ENCODE measurements at regions not wholly inside any gene's neighbourhood (a gene's known extent, or its start where the extent isn't known, plus 50 kb on each side); places are given as distances from the start of the nearest gene placed in this dataset.

DNA sequence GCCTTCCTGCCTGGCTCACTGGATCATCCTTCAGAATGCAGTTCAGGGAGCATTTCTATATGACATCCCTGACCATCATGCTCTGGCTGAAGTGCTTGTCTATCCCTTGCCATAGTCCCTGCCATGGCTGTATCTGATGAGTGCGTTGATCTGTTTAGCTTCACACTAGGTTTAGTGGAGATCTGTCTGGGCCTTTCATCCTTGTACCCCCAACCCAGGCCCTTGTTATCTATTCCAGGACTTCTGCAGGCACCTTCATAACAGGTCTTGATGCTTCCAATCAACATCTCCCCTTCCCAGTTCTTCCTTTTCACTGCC, 102.4 kb downstream of the QRSL1 start:
- Histone ChIP-seq H3K27me3 (replicated peaks; ENCODE audit: control insufficient read depth, insufficient read depth, low read length) (no peaks in the 10 kb centered on the region), H3K4me3 (ENCODE audit: low read depth, low read length) (no peak overlapping the region), H3K4me1 (no peaks in the 10 kb centered on the region), H3K9me3 (0 out of 2 replicates have a peak, but pooled peaks cover 2% of the 10 kb centered on the region), H3K36me3 (ENCODE audit: control insufficient read depth, insufficient read depth, low read length) (no peaks in the 10 kb centered on the region; the same call in 1 of the 2 replicates)
- TF ChIP-seq CTCF (IDR thresholded peaks at IDR 0.05; ENCODE audit: insufficient read depth in 1 of 2, low read depth in 1 of 2, low read length in 1 of 2, severe bottlenecking in 1 of 2, unreplicated experiment in 1 of 2): no peak
- POLR2A ChIA-PET: no interaction called here
- intact Hi-C loops (cut with micrococcal nuclease; ENCODE audit: unreplicated experiment): no loop called here
- Mint-ChIP-seq H3K9me3 (ENCODE audit: unreplicated experiment) (no peaks in the 10 kb centered on the region), H3K27ac (ENCODE audit: unreplicated experiment) (no peak overlapping the region), H3K4me3 (ENCODE audit: unreplicated experiment) (no peak overlapping the region), H3K27me3 (ENCODE audit: insufficient read depth, unreplicated experiment) (no peaks in the 10 kb centered on the region), H3K4me1 (ENCODE audit: low read depth, unreplicated experiment) (peaks cover 10% of the 10 kb centered on the region), H3K36me3 (ENCODE audit: insufficient read depth, unreplicated experiment) (peaks cover 5% of the 10 kb centered on the region)
- BruUV-seq (replicated peaks): no TSS peak
- DNase-seq: no peak
- CTCF ChIA-PET: no interaction called here

DNA sequence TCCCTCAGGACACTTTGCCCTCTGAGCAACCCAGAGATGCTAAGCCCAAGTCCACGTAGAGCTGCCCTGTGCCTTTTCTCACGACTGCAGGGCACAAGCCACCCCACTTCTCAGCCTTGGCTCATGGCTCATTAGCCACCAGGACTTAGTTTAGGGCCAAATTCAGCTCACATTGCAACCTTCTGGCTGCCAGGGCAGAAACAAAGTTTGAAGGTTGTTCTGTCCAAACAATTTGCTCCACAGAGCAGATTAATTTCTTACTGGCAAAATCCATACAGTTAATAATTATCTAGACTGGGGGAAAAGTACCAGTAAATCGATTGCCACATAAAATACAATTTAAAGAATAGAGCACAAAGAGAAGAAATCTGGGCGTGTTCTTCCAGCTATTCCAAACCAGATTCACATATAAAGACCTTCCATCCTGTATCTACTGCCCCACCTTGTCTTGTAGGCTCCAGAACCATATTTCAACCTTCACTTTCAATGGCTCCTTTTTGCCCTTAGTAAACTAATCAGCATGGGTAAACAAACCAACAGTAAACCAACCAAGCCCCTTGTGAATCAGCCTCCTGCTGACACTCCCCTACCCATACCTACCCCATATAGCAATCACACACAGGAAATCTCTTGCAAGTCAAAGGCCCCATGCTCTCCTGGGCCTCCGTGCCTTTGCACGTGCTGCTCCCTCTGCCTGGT, 101.9 kb downstream of the QRSL1 start:
- peaks cover 10% of the 10 kb centered on the region for H3K4me1 Mint-ChIP-seq (ENCODE audit: low read depth, unreplicated experiment)
- Histone ChIP-seq H3K9me3 (no peaks in the 10 kb centered on the region), H3K27me3 (replicated peaks; ENCODE audit: control insufficient read depth, insufficient read depth, low read length) (no peaks in the 10 kb centered on the region), H3K4me3 (ENCODE audit: low read depth, low read length) (no peak overlapping the region), H3K36me3 (ENCODE audit: control insufficient read depth, insufficient read depth, low read length) (no peaks in the 10 kb centered on the region; the same call in 1 of the 2 replicates), H3K4me1 (no peaks in the 10 kb centered on the region)
- intact Hi-C loops (cut with micrococcal nuclease; ENCODE audit: unreplicated experiment): no loop called here
- CTCF ChIA-PET: no interaction called here
- no peaks in the 10 kb centered on the region for H3K9me3 Mint-ChIP-seq (ENCODE audit: unreplicated experiment)
- DNase-seq: no peak
- POLR2A ChIA-PET: no interaction called here
- H3K27ac Mint-ChIP-seq (ENCODE audit: unreplicated experiment): no peak overlapping the region
- H3K4me3 Mint-ChIP-seq (ENCODE audit: unreplicated experiment): no peak overlapping the region
- no peaks in the 10 kb centered on the region for H3K27me3 Mint-ChIP-seq (ENCODE audit: insufficient read depth, unreplicated experiment)
- no TSS peak for BruUV-seq (replicated peaks)
- no peak for TF ChIP-seq CTCF (IDR thresholded peaks at IDR 0.05; ENCODE audit: insufficient read depth in 1 of 2, low read depth in 1 of 2, low read length in 1 of 2, severe bottlenecking in 1 of 2, unreplicated experiment in 1 of 2)
- H3K36me3 Mint-ChIP-seq (ENCODE audit: insufficient read depth, unreplicated experiment): peaks cover 5% of the 10 kb centered on the region

- POLR2A ChIA-PET: no interaction called here
- intact Hi-C loops (cut with micrococcal nuclease; ENCODE audit: unreplicated experiment): no loop called here
- Mint-ChIP-seq H3K4me1 (ENCODE audit: low read depth, unreplicated experiment) (peaks cover 10% of the 10 kb centered on the region), H3K36me3 (ENCODE audit: insufficient read depth, unreplicated experiment) (peaks cover 5% of the 10 kb centered on the region), H3K27ac (ENCODE audit: unreplicated experiment) (no peak overlapping the region), H3K27me3 (ENCODE audit: insufficient read depth, unreplicated experiment) (no peaks in the 10 kb centered on the region), H3K9me3 (ENCODE audit: unreplicated experiment) (no peaks in the 10 kb centered on the region), H3K4me3 (ENCODE audit: unreplicated experiment) (no peak overlapping the region)
- no peaks in the 10 kb centered on the region; the same call in 1 of the 2 replicates for H3K36me3 ChIP-seq (ENCODE audit: control insufficient read depth, insufficient read depth, low read length)
- H3K9me3 ChIP-seq: no peaks in the 10 kb centered on the region
- H3K4me1 ChIP-seq: no peaks in the 10 kb centered on the region
- CTCF ChIA-PET: no interaction called here
- H3K4me3 ChIP-seq (ENCODE audit: low read depth, low read length): no peak overlapping the region
- DNase-seq: no peak
- no TSS peak for BruUV-seq (replicated peaks)
- no peaks in the 10 kb centered on the region for H3K27me3 ChIP-seq (replicated peaks; ENCODE audit: control insufficient read depth, insufficient read depth, low read length)
- TF ChIP-seq CTCF (IDR thresholded peaks at IDR 0.05; ENCODE audit: insufficient read depth in 1 of 2, low read depth in 1 of 2, low read length in 1 of 2, severe bottlenecking in 1 of 2, unreplicated experiment in 1 of 2): no peak
These were observed 101.3 kb downstream of the QRSL1 start for GRCh38 chr6:106730718-106731117.

Measured in Caco-2 (cell line).